Thoracic aorta (tissue), 2 donors: ENCODE measurements at regions not wholly inside any gene's neighbourhood (a gene's known extent, or its start where the extent isn't known, plus 50 kb on each side); places are given as distances from the start of the nearest gene placed in this dataset.

Source experiments
- ATAC-seq: fragments of 150-250 bp; one replicate; pipeline ENCODE4 v1.8.0; 2017; ENCODE audit warnings: low read depth; ENCODE audit not compliant: insufficient number of reproducible peaks, low FRiP score
- DNase-seq: peaks from one replicate; pipeline ENCODE4 v3.0.0-alpha.2; 2020; ENCODE audit warnings: low spot score
- H3K27ac ChIP-seq, 2 donors: fragments of 200-600 bp; sonication (generic); 1 replicate in 1 of 2; 2 replicates in 1 of 2; pipeline ENCODE4 v1.5.1; 2016; ENCODE audit warnings: mild to moderate bottlenecking in 2 of 2, moderate library complexity in 2 of 2
- H3K27me3 ChIP-seq: fragments of 200-600 bp; sonication (generic); replicated peaks from 2 replicates; pipeline ENCODE4 v1.6.0; 2016; ENCODE audit warnings: mild to moderate bottlenecking; ENCODE audit not compliant: insufficient read depth
- H3K36me3 ChIP-seq: fragments of 200-600 bp; sonication (generic); one replicate; pipeline ENCODE4 v1.5.1; 2016
- H3K4me1 ChIP-seq, 2 donors: fragments of 200-600 bp; sonication (generic); 1 replicate in 1 of 2; 2 replicates in 1 of 2; pipeline versions ENCODE4 v1.5.1 to v1.6.0; 2016; ENCODE audit warnings: low read depth in 2 of 2, mild to moderate bottlenecking in 1 of 2; ENCODE audit not compliant: control insufficient read depth in 1 of 2
- H3K4me3 ChIP-seq: fragments of 200-600 bp; sonication (generic); 2 replicates; pipeline ENCODE4 v1.5.1; 2016; ENCODE audit warnings: mild to moderate bottlenecking
- H3K9me3 ChIP-seq: fragments of 200-600 bp; sonication (generic); 2 replicates; pipeline ENCODE4 v1.5.1; 2016
- TF ChIP-seq, protein P1 (sequence below): fragments of 200-600 bp; sonication (generic); IDR thresholded peaks from one replicate; pipeline ENCODE4 v1.5.1; 2019; ENCODE audit warnings: antibody characterized with exemption

DNA sequence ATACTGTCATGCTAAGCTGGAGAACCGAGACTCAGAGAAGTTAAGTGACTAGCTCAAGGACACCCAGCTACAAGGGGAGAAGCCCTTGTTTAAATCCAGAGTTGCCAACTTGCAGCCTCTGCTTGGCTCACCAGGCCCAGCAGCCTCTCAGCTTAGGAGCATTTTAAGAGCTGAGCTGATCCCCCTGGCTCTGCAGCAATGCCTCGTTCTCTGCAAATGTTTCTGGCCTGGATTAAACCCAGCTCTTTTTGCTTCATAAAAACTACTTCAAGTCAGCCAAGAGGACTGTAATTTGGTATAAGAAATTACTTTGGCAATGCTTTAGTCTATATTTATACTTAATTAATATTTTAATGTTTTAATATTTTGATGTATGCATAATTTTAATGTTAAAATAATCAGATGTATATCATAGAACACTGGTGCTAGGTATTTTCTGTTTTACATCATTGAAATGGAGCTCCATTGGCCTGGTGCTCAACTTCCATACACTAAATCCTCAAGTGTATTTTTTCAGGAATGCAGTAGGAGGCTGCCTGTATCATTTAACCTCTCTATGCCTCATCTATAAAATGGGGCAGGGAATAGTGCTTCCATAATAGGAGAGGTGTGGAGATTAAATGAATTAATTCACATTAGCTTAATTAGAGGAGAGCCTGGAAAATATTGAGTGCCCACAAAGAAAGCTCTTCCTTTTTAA lies 184.2 kb downstream of the EMX2 start:
- H3K27me3 ChIP-seq, result no peaks in the 10 kb centered on the region
- DNase-seq, result no peak
- TF ChIP-seq, protein P1, sequence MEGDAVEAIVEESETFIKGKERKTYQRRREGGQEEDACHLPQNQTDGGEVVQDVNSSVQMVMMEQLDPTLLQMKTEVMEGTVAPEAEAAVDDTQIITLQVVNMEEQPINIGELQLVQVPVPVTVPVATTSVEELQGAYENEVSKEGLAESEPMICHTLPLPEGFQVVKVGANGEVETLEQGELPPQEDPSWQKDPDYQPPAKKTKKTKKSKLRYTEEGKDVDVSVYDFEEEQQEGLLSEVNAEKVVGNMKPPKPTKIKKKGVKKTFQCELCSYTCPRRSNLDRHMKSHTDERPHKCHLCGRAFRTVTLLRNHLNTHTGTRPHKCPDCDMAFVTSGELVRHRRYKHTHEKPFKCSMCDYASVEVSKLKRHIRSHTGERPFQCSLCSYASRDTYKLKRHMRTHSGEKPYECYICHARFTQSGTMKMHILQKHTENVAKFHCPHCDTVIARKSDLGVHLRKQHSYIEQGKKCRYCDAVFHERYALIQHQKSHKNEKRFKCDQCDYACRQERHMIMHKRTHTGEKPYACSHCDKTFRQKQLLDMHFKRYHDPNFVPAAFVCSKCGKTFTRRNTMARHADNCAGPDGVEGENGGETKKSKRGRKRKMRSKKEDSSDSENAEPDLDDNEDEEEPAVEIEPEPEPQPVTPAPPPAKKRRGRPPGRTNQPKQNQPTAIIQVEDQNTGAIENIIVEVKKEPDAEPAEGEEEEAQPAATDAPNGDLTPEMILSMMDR, result no peak
- H3K9me3 ChIP-seq, result no peaks in the 10 kb centered on the region
- no peaks in the 10 kb centered on the region for H3K4me1 ChIP-seq
- no peaks in the 10 kb centered on the region for H3K36me3 ChIP-seq
- H3K4me3 ChIP-seq, result no peak overlapping the region
- no peak for ATAC-seq
- H3K27ac ChIP-seq, result no peak overlapping the region

DNA sequence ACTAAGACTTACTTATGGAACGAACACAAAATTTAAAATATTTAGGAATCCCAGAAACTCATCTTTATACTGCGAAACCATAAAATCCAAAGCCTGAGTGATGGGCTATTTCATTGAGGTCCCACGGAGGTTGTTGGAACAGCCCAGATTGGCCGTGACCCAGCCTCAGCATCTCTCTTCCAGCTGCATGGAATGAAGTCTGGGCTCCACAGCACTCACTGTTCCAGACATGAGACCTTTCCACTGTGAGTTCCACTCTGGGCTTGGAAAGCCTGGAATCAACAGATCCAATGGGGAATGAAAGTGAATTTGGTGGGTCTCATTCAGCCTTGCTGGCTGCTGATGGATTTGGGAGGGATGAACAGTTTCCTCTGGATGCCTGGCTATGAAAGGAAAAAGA lies 184.9 kb downstream of the EMX2 start:
- DNase-seq, result no peak
- no peaks in the 10 kb centered on the region for H3K27me3 ChIP-seq
- H3K4me3 ChIP-seq, result no peak overlapping the region
- ATAC-seq, result no peak
- no peaks in the 10 kb centered on the region for H3K36me3 ChIP-seq
- H3K9me3 ChIP-seq, result no peaks in the 10 kb centered on the region
- no peaks in the 10 kb centered on the region for H3K4me1 ChIP-seq
- TF ChIP-seq, protein P1, result no peak
- no peak overlapping the region for H3K27ac ChIP-seq

DNA sequence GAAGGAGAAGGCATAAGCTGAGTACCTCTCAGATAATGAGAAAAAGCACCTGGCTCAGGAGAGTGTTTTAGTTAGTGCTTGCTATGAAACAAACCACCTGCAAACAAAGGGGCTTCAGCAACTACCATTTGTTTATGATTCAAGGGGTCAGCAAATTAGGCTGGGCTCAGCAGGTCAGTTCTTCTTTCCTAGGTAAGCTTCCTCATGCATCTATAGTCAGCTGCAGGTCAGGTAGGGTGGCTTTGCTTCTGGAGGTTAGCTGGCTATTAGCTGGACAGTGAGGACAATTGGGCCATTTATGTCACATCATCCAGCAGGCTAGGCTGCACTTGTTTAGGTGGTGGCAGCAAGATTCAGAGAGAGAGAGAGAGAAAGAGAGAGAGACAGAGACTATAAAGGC lies 185.5 kb downstream of the EMX2 start:
- no peaks in the 10 kb centered on the region for H3K27me3 ChIP-seq
- H3K9me3 ChIP-seq, result no peaks in the 10 kb centered on the region
- H3K4me1 ChIP-seq, result no peaks in the 10 kb centered on the region
- no peaks in the 10 kb centered on the region for H3K36me3 ChIP-seq
- no peak overlapping the region for H3K4me3 ChIP-seq
- TF ChIP-seq, protein P1, result no peak
- no peak for DNase-seq
- no peak for ATAC-seq
- no peak overlapping the region for H3K27ac ChIP-seq

DNA sequence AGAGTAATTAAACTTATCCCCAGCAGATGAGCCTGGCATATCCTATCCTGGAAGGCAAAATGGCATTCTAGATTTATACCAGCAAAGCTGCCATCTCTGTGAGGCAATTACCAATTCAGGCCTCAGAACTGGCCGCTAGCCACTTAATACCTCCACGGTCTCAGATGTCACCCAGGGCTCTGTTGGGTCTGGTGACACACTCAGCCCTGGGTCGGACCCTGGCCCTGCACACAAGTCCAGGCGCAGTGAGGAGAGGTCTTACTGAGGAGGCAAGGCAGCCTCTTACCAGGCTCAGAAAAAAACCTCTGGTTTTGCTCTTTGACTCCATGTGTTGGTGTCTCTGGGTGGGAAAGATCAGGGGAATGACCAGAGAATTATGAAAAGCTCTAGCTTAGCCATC lies 186.6 kb downstream of the EMX2 start:
- H3K9me3 ChIP-seq, result no peaks in the 10 kb centered on the region
- ATAC-seq, result no peak
- no peaks in the 10 kb centered on the region for H3K4me1 ChIP-seq
- TF ChIP-seq, protein P1, result no peak
- no peak for DNase-seq
- no peak overlapping the region for H3K27ac ChIP-seq
- H3K27me3 ChIP-seq, result no peaks in the 10 kb centered on the region
- H3K36me3 ChIP-seq, result no peaks in the 10 kb centered on the region
- H3K4me3 ChIP-seq, result no peak overlapping the region

DNA sequence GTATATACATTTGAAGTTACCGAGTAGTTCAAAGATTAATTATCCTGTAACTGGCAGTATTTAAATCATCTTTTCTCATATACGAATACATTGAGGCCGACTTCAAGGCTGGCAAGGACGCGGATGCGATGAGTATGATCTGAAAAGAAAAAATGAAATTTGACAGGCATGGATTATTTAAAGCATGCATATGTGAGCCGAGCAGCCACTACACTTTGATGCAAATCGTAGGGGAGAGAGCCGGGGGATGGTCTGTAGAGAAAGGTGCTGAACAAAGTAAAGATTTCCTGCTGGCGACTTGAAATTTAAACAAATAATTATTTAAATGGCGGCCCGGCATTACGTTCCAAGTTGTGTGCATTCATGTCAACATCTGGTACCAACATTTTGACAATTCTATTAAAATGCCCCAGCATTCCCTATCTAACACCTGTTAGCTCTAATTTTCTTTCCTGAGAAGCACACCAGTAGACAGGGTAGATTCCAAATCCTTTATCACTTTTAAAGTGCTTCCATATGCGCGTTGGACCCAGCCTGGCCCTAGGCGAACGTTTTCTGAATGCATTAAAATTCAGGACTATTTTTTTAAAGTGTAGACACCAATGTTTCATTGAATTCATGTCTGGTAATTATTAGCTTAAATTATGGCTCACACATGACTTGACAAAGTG lies 188.7 kb downstream of the EMX2 start:
- no peaks in the 10 kb centered on the region for H3K9me3 ChIP-seq
- no peak for DNase-seq
- H3K27me3 ChIP-seq, result no peaks in the 10 kb centered on the region
- H3K27ac ChIP-seq, result no peak overlapping the region
- no peaks in the 10 kb centered on the region for H3K36me3 ChIP-seq
- no peak overlapping the region for H3K4me3 ChIP-seq
- no peak for ATAC-seq
- TF ChIP-seq, protein P1, result no peak
- H3K4me1 ChIP-seq, result no peaks in the 10 kb centered on the region
